ENCODE measurements at regions not wholly inside any gene's neighbourhood (a gene's known extent, or its start where the extent isn't known, plus 50 kb on each side); places are given as distances from the start of the nearest gene placed in this dataset.
A peak's percentile ranks its signal among the peaks of the same experiment; 100 is the strongest.

GRCh38 chr15:47351501-47351900, 365.8 kb upstream of the SEMA6D start:
- DNase-seq (ENCODE audit: low read depth, low spot score) = no peak
- no peak overlapping the region for H3K4me3 ChIP-seq (ENCODE audit: low read depth, low read length)
- TF ChIP-seq, protein P1, sequence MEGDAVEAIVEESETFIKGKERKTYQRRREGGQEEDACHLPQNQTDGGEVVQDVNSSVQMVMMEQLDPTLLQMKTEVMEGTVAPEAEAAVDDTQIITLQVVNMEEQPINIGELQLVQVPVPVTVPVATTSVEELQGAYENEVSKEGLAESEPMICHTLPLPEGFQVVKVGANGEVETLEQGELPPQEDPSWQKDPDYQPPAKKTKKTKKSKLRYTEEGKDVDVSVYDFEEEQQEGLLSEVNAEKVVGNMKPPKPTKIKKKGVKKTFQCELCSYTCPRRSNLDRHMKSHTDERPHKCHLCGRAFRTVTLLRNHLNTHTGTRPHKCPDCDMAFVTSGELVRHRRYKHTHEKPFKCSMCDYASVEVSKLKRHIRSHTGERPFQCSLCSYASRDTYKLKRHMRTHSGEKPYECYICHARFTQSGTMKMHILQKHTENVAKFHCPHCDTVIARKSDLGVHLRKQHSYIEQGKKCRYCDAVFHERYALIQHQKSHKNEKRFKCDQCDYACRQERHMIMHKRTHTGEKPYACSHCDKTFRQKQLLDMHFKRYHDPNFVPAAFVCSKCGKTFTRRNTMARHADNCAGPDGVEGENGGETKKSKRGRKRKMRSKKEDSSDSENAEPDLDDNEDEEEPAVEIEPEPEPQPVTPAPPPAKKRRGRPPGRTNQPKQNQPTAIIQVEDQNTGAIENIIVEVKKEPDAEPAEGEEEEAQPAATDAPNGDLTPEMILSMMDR (IDR thresholded peaks at IDR 0.05; ENCODE audit: low read depth, low read length) = no peak
- in situ Hi-C loops (cut with HindIII; ENCODE audit: low sequenced_read_pairs) = no loop called here

GRCh38 chr15:47352217-47352616, 365.1 kb upstream of the SEMA6D start:
- in situ Hi-C loops (cut with HindIII; ENCODE audit: low sequenced_read_pairs) = no loop called here
- no peak overlapping the region for H3K4me3 ChIP-seq (ENCODE audit: low read depth, low read length)
- DNase-seq (ENCODE audit: low read depth, low spot score) = no peak
- TF ChIP-seq, protein P1 (IDR thresholded peaks at IDR 0.05; ENCODE audit: low read depth, low read length) = no peak

DNA sequence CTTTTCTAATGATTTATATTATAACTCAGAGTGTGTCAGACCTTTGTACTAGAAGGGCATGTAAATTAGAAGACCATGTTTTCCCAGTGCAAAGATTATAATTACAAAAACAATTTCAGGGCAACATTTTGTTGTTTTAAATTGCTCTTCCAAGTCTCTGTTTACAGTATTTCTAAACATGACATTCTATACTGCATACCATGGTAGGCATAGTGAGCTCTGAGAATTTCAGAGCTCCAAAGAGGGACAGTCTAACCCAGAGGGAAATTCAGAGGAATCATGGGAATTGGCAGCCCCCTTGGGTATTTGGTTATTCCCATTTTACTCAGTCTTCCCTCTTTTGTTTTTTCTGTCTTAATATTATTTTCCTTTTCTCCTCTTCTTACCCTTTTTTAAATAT, 361.5 kb upstream of the SEMA6D start:
- TF ChIP-seq, protein P1 (IDR thresholded peaks at IDR 0.05; ENCODE audit: low read depth, low read length) = no peak
- in situ Hi-C loops (cut with HindIII; ENCODE audit: low sequenced_read_pairs) = no loop called here
- no peak overlapping the region for H3K4me3 ChIP-seq (ENCODE audit: low read depth, low read length)
- no peak for DNase-seq (ENCODE audit: low read depth, low spot score)

- DNase-seq (ENCODE audit: low read depth, low spot score) = no peak
- in situ Hi-C loops (cut with HindIII; ENCODE audit: low sequenced_read_pairs) = no loop called here
- TF ChIP-seq, protein P1 (IDR thresholded peaks at IDR 0.05; ENCODE audit: low read depth, low read length) = no peak
- H3K4me3 ChIP-seq (ENCODE audit: low read depth, low read length) = no peak overlapping the region
Measured at GRCh38 chr15:47356297-47356696, 361.0 kb upstream of the SEMA6D start.

DNA sequence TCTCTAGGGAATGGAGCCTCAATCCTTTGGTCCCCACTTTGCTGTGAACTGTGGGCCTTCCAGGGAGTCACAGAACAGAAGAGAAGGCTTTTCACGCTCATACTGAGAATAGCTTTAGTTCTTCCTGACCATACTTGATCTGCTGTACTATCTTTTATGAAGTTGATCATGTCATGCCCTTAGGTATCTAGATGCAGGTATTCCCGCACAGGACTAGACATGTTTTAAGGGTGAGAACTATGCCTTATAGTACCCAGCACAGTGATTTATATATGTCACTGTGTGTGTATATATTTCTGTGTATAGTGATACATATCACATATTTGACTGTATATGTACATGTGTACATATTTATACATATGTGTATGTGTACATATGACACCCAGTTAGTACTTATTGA, 358.4 kb upstream of the SEMA6D start:
- H3K4me3 ChIP-seq (ENCODE audit: low read depth, low read length) = no peak overlapping the region
- TF ChIP-seq, protein P1 (IDR thresholded peaks at IDR 0.05; ENCODE audit: low read depth, low read length) = no peak
- in situ Hi-C loops (cut with HindIII; ENCODE audit: low sequenced_read_pairs) = no loop called here
- DNase-seq (ENCODE audit: low read depth, low spot score) = no peak

- peak; percentile 13 for DNase-seq (ENCODE audit: low read depth, low spot score)
- in situ Hi-C loops (cut with HindIII; ENCODE audit: low sequenced_read_pairs) = no loop called here
- TF ChIP-seq, protein P1 (IDR thresholded peaks at IDR 0.05; ENCODE audit: low read depth, low read length) = no peak
- H3K4me3 ChIP-seq (ENCODE audit: low read depth, low read length) = no peak overlapping the region
Measured at GRCh38 chr15:47360305-47360704, 357.0 kb upstream of the SEMA6D start.
